ENCODE measurements at regions not wholly inside any gene's neighbourhood (a gene's known extent, or its start where the extent isn't known, plus 50 kb on each side); places are given as distances from the start of the nearest gene placed in this dataset.

GRCh38 chr4:123470640-123471039, 74.0 kb downstream of the SPRY1 start:
- TF ChIP-seq CTCF (IDR thresholded peaks at IDR 0.05) (no peak), EP300 (IDR thresholded peaks at IDR 0.05) (no peak), POLR2A (IDR thresholded peaks at IDR 0.05) (no peak)

Measured in upper lobe of left lung (tissue), 4 donors.